GM12878 (cell line): ENCODE measurements at regions not wholly inside any gene's neighbourhood (a gene's known extent, or its start where the extent isn't known, plus 50 kb on each side); places are given as distances from the start of the nearest gene placed in this dataset.

Source experiments
- ATAC-seq: fragments of 200-7000 bp; cut with Tn5 transposase; 3 replicates; pipeline ENCODE4 v1.9.1; 2020; ENCODE audit warnings: mild to moderate bottlenecking, moderate library complexity
- BruUV-seq: library from RNA; stranded (reverse); fragments of 400-500 nt; replicated peaks from 2 replicates; lab custom pipeline; 2021; lab: Mats Ljungman, UMichigan
- CTCF ChIA-PET: fragments of 300-600 bp; sonication (Branson Sonifier 250); formaldehyde crosslinking; extraction: SDS; loops from one replicate; lab custom pipeline; 2021; ENCODE audit warnings: inconsistent platforms; lab: Yijun Ruan, JAX
- POLR2A ChIA-PET: fragments of 350-600 bp; formaldehyde crosslinking; extraction: SDS; loops from one replicate; lab custom pipeline; 2021; ENCODE audit warnings: inconsistent platforms; lab: Charles Lee
- RAD21 ChIA-PET: fragments of 300-600 bp; sonication (Branson Sonifier 250); formaldehyde crosslinking; loops from one replicate; lab custom pipeline; 2023; ENCODE audit warnings: antibody characterized with exemption; ENCODE audit not compliant: unreplicated experiment; lab: Charles Lee
- SMC1A ChIA-PET: fragments of 300-600 bp; sonication (Branson Sonifier 250); formaldehyde crosslinking; loops from one replicate; lab custom pipeline; 2023; ENCODE audit not compliant: unreplicated experiment, uncharacterized antibody; lab: Charles Lee
- DNase-seq: peaks from one replicate; pipeline ENCODE4 v3.0.0-alpha.2; 2011; ENCODE audit warnings: low read depth, low spot score
- FAIRE-seq: peaks from 3 replicates; lab custom pipeline; 2011; peaks lifted over from hg19 to GRCh38; lab: Jason Lieb, UNC
- H2AFZ ChIP-seq: 2 replicates; pipeline ENCODE4 v1.6.0; 2011; ENCODE audit warnings: low read depth, low read length, control low read depth; ENCODE audit not compliant: control insufficient read depth
- H3K27ac ChIP-seq: 2 replicates; pipeline ENCODE4 v1.5.1; 2011; ENCODE audit warnings: control low read depth; ENCODE audit not compliant: control insufficient read depth, insufficient read depth
- H3K27me3 ChIP-seq, 2 experiments: replicated peaks in 1 of 2; 2 replicates each; pipeline versions ENCODE4 v1.6.0 to v1.6.1; 2011; ENCODE audit warnings: low read length in 1 of 2; ENCODE audit not compliant: control insufficient read depth in 2 of 2, insufficient read depth in 2 of 2
- H3K36me3 ChIP-seq, 2 experiments: 2 replicates each; pipeline ENCODE4 v1.5.1; 2011; ENCODE audit warnings: low read length in 1 of 2; ENCODE audit not compliant: control insufficient read depth in 2 of 2, insufficient read depth in 2 of 2
- H3K4me1 ChIP-seq: 2 replicates; pipeline ENCODE4 v1.6.1; 2011; ENCODE audit warnings: mild to moderate bottlenecking, low read length, moderate library complexity, mixed read lengths; ENCODE audit not compliant: control insufficient read depth, insufficient read depth
- H3K4me2 ChIP-seq: 2 replicates; pipeline ENCODE4 v1.6.0; 2011; ENCODE audit warnings: control low read depth; ENCODE audit not compliant: control insufficient read depth, insufficient read depth
- H3K4me3 ChIP-seq: fragments of 200-600 bp; sonication (generic); 2 replicates; pipeline ENCODE4 v1.5.1; 2016
- H3K79me2 ChIP-seq: 2 replicates; pipeline ENCODE4 v1.6.0; 2011; ENCODE audit warnings: low read length; ENCODE audit not compliant: control insufficient read depth, insufficient read depth
- H3K9ac ChIP-seq: 2 replicates; pipeline ENCODE4 v1.8.0; 2011; ENCODE audit warnings: low read length, control low read depth, mixed read lengths; ENCODE audit not compliant: control insufficient read depth, insufficient read depth
- H3K9me3 ChIP-seq: replicated peaks from 3 replicates; pipeline ENCODE4 v1.5.1; 2011; ENCODE audit warnings: mild to moderate bottlenecking, low read length; ENCODE audit not compliant: control insufficient read depth, insufficient read depth
- H4K20me1 ChIP-seq: 2 replicates; pipeline ENCODE4 v1.6.0; 2011; ENCODE audit not compliant: control insufficient read depth, insufficient read depth
- BCL11A ChIP-seq: IDR thresholded peaks from 2 replicates; pipeline ENCODE4 v1.6.1; 2011; ENCODE audit warnings: low read depth, low read length
- BMI1 ChIP-seq: fragments of 450-650 bp; IDR thresholded peaks from 2 replicates; pipeline ENCODE4 v1.6.1; 2016; ENCODE audit warnings: mild to moderate bottlenecking, moderate library complexity, borderline replicate concordance
- CREM ChIP-seq: IDR thresholded peaks from 2 replicates; pipeline ENCODE4 v1.6.1; 2014; ENCODE audit warnings: antibody characterized with exemption, low read depth
- EP300 ChIP-seq, 2 experiments: fragments of 150-350 bp in 1 of 2; IDR thresholded peaks; 2 replicates each; pipeline ENCODE4 v1.6.1; 2011 to 2012; ENCODE audit warnings: low read depth in 2 of 2, low read length in 2 of 2, borderline replicate concordance in 1 of 2, improper control_type of control experiment in 1 of 2, inconsistent platforms in 1 of 2; ENCODE audit not compliant: control insufficient read depth in 1 of 2
- FOS ChIP-seq: IDR thresholded peaks from 3 replicates; pipeline ENCODE4 v1.6.1; 2011; ENCODE audit warnings: borderline replicate concordance; ENCODE audit not compliant: insufficient read length; ENCODE audit errors: extremely low read depth
- IRF4 ChIP-seq: IDR thresholded peaks from 2 replicates; pipeline ENCODE4 v1.6.1; 2011; ENCODE audit warnings: low read depth, low read length
- IRF5 ChIP-seq: fragments of 450-650 bp; IDR thresholded peaks from 2 replicates; pipeline ENCODE4 v1.6.1; 2017; ENCODE audit warnings: borderline replicate concordance
- KAT2A ChIP-seq: conservative IDR thresholded peaks from 2 replicates; pipeline ENCODE4 v1.6.1; 2011; ENCODE audit warnings: low read depth, low read length; ENCODE audit not compliant: control insufficient read depth
- MXI1 ChIP-seq: fragments of 150-350 bp; IDR thresholded peaks from 2 replicates; pipeline ENCODE4 v1.6.1; 2011; ENCODE audit warnings: low read depth, mild to moderate bottlenecking, inconsistent platforms, low read length, improper control_type of control experiment
- PAX5 ChIP-seq: IDR thresholded peaks from 2 replicates; pipeline ENCODE4 v1.6.1; 2011; ENCODE audit warnings: low read depth, low read length, borderline replicate concordance
- RELB ChIP-seq: fragments of 450-650 bp; IDR thresholded peaks from 2 replicates; pipeline ENCODE4 v1.6.1; 2017; ENCODE audit warnings: low read depth, mild to moderate bottlenecking, moderate library complexity
- SP1 ChIP-seq: IDR thresholded peaks from one replicate; pipeline ENCODE4 v1.6.1; 2011; ENCODE audit warnings: low read depth, low read length
- SREBF2 ChIP-seq: IDR thresholded peaks from 2 replicates; pipeline ENCODE4 v1.6.1; 2012; ENCODE audit warnings: mild to moderate bottlenecking, low read length
- SUZ12 ChIP-seq: fragments of 200-600 bp; sonication (generic); IDR thresholded peaks from one replicate; pipeline ENCODE4 v1.6.1; 2018; ENCODE audit warnings: antibody characterized with exemption, mild to moderate bottlenecking; ENCODE audit not compliant: unreplicated experiment
- ZNF207 ChIP-seq: fragments of 450-650 bp; IDR thresholded peaks from 2 replicates; pipeline ENCODE4 v1.6.1; 2014; ENCODE audit warnings: antibody characterized with exemption, mild to moderate bottlenecking, borderline replicate concordance
- WGBS: methylation state at CpG from one replicate; pipeline ENCODE4 v1.1.6; 2016; ENCODE audit warnings: low lambda C conversion rate; ENCODE audit not compliant: insufficient replicate concordance, insufficient coverage; ENCODE audit errors: missing lambda C conversion rate; 5-methylcytosine and 5-hydroxymethylcytosine counted together
- in situ Hi-C: fragments of 300-500 bp; cut with MboI; formaldehyde crosslinking; loops from 9 replicates; pipeline ENCODE4 v1.14.3; 2018; ENCODE audit warnings: mixed read lengths
- intact Hi-C: fragments of 100-400 bp; cut with micrococcal nuclease; formaldehyde crosslinking; loops from one replicate; pipeline ENCODE4 v1.14.2; 2022; ENCODE audit not compliant: unreplicated experiment
- TF ChIP-seq, protein P1 (sequence below): IDR thresholded peaks from 2 replicates; pipeline ENCODE4 v1.6.1; 2012; ENCODE audit warnings: low read depth, low read length, improper control_type of control experiment
- TF ChIP-seq, protein P2 (sequence below): IDR thresholded peaks from 2 replicates; pipeline ENCODE4 v1.6.1; 2012; ENCODE audit warnings: improper control_type of control experiment, low read depth, low read length; ENCODE audit not compliant: insufficient replicate concordance

- ChIA-PET SMC1A (no interaction called here), CTCF (no interaction called here)
- TF ChIP-seq SP1: no peak
- no peak for TF ChIP-seq PAX5
- TF ChIP-seq ZNF207: no peak
- TF ChIP-seq SREBF2: no peak
- no peak for TF ChIP-seq SUZ12
- TF ChIP-seq IRF5: no peak
- no peak for TF ChIP-seq MXI1
- no peak for TF ChIP-seq BMI1
- TF ChIP-seq, protein P1, sequence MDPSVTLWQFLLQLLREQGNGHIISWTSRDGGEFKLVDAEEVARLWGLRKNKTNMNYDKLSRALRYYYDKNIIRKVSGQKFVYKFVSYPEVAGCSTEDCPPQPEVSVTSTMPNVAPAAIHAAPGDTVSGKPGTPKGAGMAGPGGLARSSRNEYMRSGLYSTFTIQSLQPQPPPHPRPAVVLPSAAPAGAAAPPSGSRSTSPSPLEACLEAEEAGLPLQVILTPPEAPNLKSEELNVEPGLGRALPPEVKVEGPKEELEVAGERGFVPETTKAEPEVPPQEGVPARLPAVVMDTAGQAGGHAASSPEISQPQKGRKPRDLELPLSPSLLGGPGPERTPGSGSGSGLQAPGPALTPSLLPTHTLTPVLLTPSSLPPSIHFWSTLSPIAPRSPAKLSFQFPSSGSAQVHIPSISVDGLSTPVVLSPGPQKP: no peak
- no peak for TF ChIP-seq CREM
- no peak for TF ChIP-seq BCL11A
- no peak for TF ChIP-seq RELB
- TF ChIP-seq KAT2A: no peak
- TF ChIP-seq EP300 (IDR thresholded peaks at IDR 0.05; ENCODE audit: borderline replicate concordance in 1 of 2, control insufficient read depth in 1 of 2, low read depth in 2 of 2, low read length in 2 of 2): no peak
- TF ChIP-seq, protein P2, sequence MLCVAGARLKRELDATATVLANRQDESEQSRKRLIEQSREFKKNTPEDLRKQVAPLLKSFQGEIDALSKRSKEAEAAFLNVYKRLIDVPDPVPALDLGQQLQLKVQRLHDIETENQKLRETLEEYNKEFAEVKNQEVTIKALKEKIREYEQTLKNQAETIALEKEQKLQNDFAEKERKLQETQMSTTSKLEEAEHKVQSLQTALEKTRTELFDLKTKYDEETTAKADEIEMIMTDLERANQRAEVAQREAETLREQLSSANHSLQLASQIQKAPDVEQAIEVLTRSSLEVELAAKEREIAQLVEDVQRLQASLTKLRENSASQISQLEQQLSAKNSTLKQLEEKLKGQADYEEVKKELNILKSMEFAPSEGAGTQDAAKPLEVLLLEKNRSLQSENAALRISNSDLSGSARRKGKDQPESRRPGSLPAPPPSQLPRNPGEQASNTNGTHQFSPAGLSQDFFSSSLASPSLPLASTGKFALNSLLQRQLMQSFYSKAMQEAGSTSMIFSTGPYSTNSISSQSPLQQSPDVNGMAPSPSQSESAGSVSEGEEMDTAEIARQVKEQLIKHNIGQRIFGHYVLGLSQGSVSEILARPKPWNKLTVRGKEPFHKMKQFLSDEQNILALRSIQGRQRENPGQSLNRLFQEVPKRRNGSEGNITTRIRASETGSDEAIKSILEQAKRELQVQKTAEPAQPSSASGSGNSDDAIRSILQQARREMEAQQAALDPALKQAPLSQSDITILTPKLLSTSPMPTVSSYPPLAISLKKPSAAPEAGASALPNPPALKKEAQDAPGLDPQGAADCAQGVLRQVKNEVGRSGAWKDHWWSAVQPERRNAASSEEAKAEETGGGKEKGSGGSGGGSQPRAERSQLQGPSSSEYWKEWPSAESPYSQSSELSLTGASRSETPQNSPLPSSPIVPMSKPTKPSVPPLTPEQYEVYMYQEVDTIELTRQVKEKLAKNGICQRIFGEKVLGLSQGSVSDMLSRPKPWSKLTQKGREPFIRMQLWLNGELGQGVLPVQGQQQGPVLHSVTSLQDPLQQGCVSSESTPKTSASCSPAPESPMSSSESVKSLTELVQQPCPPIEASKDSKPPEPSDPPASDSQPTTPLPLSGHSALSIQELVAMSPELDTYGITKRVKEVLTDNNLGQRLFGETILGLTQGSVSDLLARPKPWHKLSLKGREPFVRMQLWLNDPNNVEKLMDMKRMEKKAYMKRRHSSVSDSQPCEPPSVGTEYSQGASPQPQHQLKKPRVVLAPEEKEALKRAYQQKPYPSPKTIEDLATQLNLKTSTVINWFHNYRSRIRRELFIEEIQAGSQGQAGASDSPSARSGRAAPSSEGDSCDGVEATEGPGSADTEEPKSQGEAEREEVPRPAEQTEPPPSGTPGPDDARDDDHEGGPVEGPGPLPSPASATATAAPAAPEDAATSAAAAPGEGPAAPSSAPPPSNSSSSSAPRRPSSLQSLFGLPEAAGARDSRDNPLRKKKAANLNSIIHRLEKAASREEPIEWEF: no peak
- no peak for TF ChIP-seq FOS
- no peak for TF ChIP-seq IRF4
These were observed 135.2 kb upstream of the RBMS1 start for GRCh38 chr2:160628811-160629210.

More at GRCh38 chr2:160628811-160629210, 135.2 kb upstream of the RBMS1 start:
- 22% methylated on average over 3 of the region's 3 CpGs for WGBS
- ChIA-PET RAD21 (no interaction called here), POLR2A (no interaction called here)
- H3K27me3 ChIP-seq: no peaks in the 10 kb centered on the region; a peak in 1 of 4 replicates
- H4K20me1 ChIP-seq: no peaks in the 10 kb centered on the region
- H3K4me2 ChIP-seq: no peak overlapping the region
- H3K4me1 ChIP-seq: no peaks in the 10 kb centered on the region
- intact Hi-C loops (no loop called here), in situ Hi-C loops (no loop called here)
- H3K4me3 ChIP-seq: no peak overlapping the region
- H3K27ac ChIP-seq: no peak overlapping the region
- no peaks in the 10 kb centered on the region for H3K9me3 ChIP-seq
- ATAC-seq (no peak), DNase-seq (no peak), FAIRE-seq (no peak)
- no peaks in the 10 kb centered on the region for H3K79me2 ChIP-seq
- no peaks in the 10 kb centered on the region for H3K36me3 ChIP-seq
- H2AFZ ChIP-seq: no peak overlapping the region
- no TSS peak for BruUV-seq
- H3K9ac ChIP-seq: no peak overlapping the region
